ENCODE measurements at regions not wholly inside any gene's neighbourhood (a gene's known extent, or its start where the extent isn't known, plus 50 kb on each side); places are given as distances from the start of the nearest gene placed in this dataset.

GRCh38 chr5:163759000-163759704 lies 253.7 kb downstream of the MAT2B start:
- no peak for TF ChIP-seq PATZ1 (CRISPR knock-in tag; IDR thresholded peaks at IDR 0.05; ENCODE audit: borderline replicate concordance)
- no peak for TF ChIP-seq CREB5 (CRISPR knock-in tag; IDR thresholded peaks at IDR 0.05; ENCODE audit: low read depth)

Measured in SK-N-SH treated with all-trans-retinoic acid at 6 μM for 48 hours (cell line).